MM.1S (cell line): ENCODE measurements at regions not wholly inside any gene's neighbourhood (a gene's known extent, or its start where the extent isn't known, plus 50 kb on each side); places are given as distances from the start of the nearest gene placed in this dataset.

ENCODE experiments used
- DNase-seq: peaks from one replicate; pipeline ENCODE4 v3.0.0-alpha.2; 2015
- H2AFZ ChIP-seq: fragments of 300-600 bp; sonication (generic); 2 replicates; pipeline ENCODE4 v1.6.0; 2016; ENCODE audit warnings: antibody characterized with exemption, low read length
- H3F3A ChIP-seq: fragments of 300-600 bp; sonication (generic); 2 replicates; pipeline ENCODE4 v1.6.1; 2016; ENCODE audit warnings: mild to moderate bottlenecking, antibody characterized with exemption, low read length, moderate library complexity, mixed read lengths; ENCODE audit not compliant: insufficient read depth
- H3K27ac ChIP-seq: fragments of 300-600 bp; sonication (generic); 2 replicates; pipeline ENCODE4 v1.5.1; 2016; ENCODE audit warnings: mild to moderate bottlenecking, low read length
- H3K27me3 ChIP-seq: fragments of 300-600 bp; sonication (generic); replicated peaks from 2 replicates; pipeline ENCODE4 v1.6.0; 2016; ENCODE audit warnings: low read length; ENCODE audit not compliant: insufficient read depth
- H3K36me3 ChIP-seq: fragments of 300-600 bp; sonication (generic); replicated peaks from 2 replicates; pipeline ENCODE4 v1.6.1; 2016; ENCODE audit warnings: mild to moderate bottlenecking, low read length, mixed read lengths; ENCODE audit not compliant: insufficient read depth
- H3K4me1 ChIP-seq: fragments of 300-600 bp; sonication (generic); 2 replicates; pipeline ENCODE4 v1.6.1; 2016; ENCODE audit warnings: low read length, mixed read lengths
- H3K4me2 ChIP-seq: fragments of 300-600 bp; sonication (generic); 2 replicates; pipeline ENCODE4 v1.6.0; 2016; ENCODE audit warnings: low read depth, low read length
- H3K4me3 ChIP-seq: fragments of 300-600 bp; sonication (generic); 2 replicates; pipeline ENCODE4 v1.5.1; 2016; ENCODE audit warnings: low read length, mixed read lengths
- H3K79me2 ChIP-seq: fragments of 300-600 bp; sonication (generic); 2 replicates; pipeline ENCODE4 v1.6.1; 2016; ENCODE audit warnings: mixed run types, low read length, mixed read lengths
- H3K9ac ChIP-seq: fragments of 300-600 bp; sonication (generic); 2 replicates; pipeline ENCODE4 v1.6.1; 2016; ENCODE audit warnings: low read length, mixed read lengths
- H3K9me2 ChIP-seq: fragments of 300-600 bp; sonication (generic); replicated peaks from 2 replicates; pipeline ENCODE4 v1.6.1; 2016; ENCODE audit warnings: mild to moderate bottlenecking, low read length, mixed read lengths; ENCODE audit not compliant: insufficient read depth
- H3K9me3 ChIP-seq: fragments of 300-600 bp; sonication (generic); replicated peaks from 2 replicates; pipeline ENCODE4 v1.6.1; 2016; ENCODE audit warnings: mild to moderate bottlenecking, low read length, mixed read lengths; ENCODE audit not compliant: insufficient read depth
- H4K20me1 ChIP-seq: fragments of 300-600 bp; sonication (generic); 2 replicates; pipeline ENCODE4 v1.6.1; 2016; ENCODE audit warnings: mild to moderate bottlenecking, low read length, moderate library complexity, mixed read lengths; ENCODE audit not compliant: insufficient read depth
- CTCF ChIP-seq: fragments of 300-600 bp; sonication (generic); IDR thresholded peaks from 2 replicates; pipeline ENCODE4 v1.5.1; 2016; ENCODE audit warnings: antibody characterized with exemption, low read length, mixed read lengths
- EZH2 ChIP-seq: fragments of 300-600 bp; sonication (generic); optimal IDR thresholded peaks from 2 replicates; pipeline ENCODE3; 2017; ENCODE audit warnings: low read depth, mild to moderate bottlenecking, antibody characterized with exemption, low read length, mixed read lengths
- EZH2phosphoT487 ChIP-seq: fragments of 300-600 bp; sonication (generic); IDR thresholded peaks from 2 replicates; pipeline ENCODE4 v1.6.1; 2018; ENCODE audit warnings: antibody characterized with exemption, low read length

GRCh38 chr12:82593901-82594396 lies 92.8 kb upstream of the TMTC2 start:
- Histone ChIP-seq H3K4me2 (no peak overlapping the region), H3K27ac (no peak overlapping the region), H3K9me3 (no peaks in the 10 kb centered on the region), H2AFZ (no peak overlapping the region), H4K20me1 (no peaks in the 10 kb centered on the region), H3K9me2 (no peaks in the 10 kb centered on the region), H3K4me3 (no peak overlapping the region), H3K36me3 (no peaks in the 10 kb centered on the region), H3K27me3 (no peaks in the 10 kb centered on the region), H3K9ac (no peak overlapping the region), H3K4me1 (no peaks in the 10 kb centered on the region), H3K79me2 (no peaks in the 10 kb centered on the region), H3F3A (no peaks in the 10 kb centered on the region)
- no peak for TF ChIP-seq EZH2
- no peak for TF ChIP-seq EZH2phosphoT487
- TF ChIP-seq CTCF = no peak
- DNase-seq = no peak

GRCh38 chr12:82595941-82596340 lies 90.8 kb upstream of the TMTC2 start:
- H3K9me2 ChIP-seq = no peaks in the 10 kb centered on the region
- no peak for DNase-seq
- H3K79me2 ChIP-seq = no peaks in the 10 kb centered on the region
- no peaks in the 10 kb centered on the region for H3K4me1 ChIP-seq
- no peaks in the 10 kb centered on the region for H3K9me3 ChIP-seq
- H3K9ac ChIP-seq = no peak overlapping the region
- H3K4me3 ChIP-seq = no peak overlapping the region
- no peak overlapping the region for H3K4me2 ChIP-seq
- no peaks in the 10 kb centered on the region for H3K36me3 ChIP-seq
- no peak overlapping the region for H2AFZ ChIP-seq
- no peaks in the 10 kb centered on the region for H4K20me1 ChIP-seq
- TF ChIP-seq CTCF (no peak), EZH2phosphoT487 (no peak), EZH2 (no peak)
- H3K27ac ChIP-seq = no peak overlapping the region
- H3K27me3 ChIP-seq = no peaks in the 10 kb centered on the region
- H3F3A ChIP-seq = no peaks in the 10 kb centered on the region

GRCh38 chr12:82596483-82596882 lies 90.2 kb upstream of the TMTC2 start:
- H3K9ac ChIP-seq = no peak overlapping the region
- H3K36me3 ChIP-seq = no peaks in the 10 kb centered on the region
- H3K4me2 ChIP-seq = no peak overlapping the region
- no peak overlapping the region for H3K4me3 ChIP-seq
- DNase-seq = no peak
- H3K27ac ChIP-seq = no peak overlapping the region
- no peaks in the 10 kb centered on the region for H3K4me1 ChIP-seq
- no peak overlapping the region for H2AFZ ChIP-seq
- no peak for TF ChIP-seq CTCF
- H3K9me2 ChIP-seq = no peaks in the 10 kb centered on the region
- H3K9me3 ChIP-seq = no peaks in the 10 kb centered on the region
- H3K79me2 ChIP-seq = no peaks in the 10 kb centered on the region
- no peaks in the 10 kb centered on the region for H3K27me3 ChIP-seq
- H3F3A ChIP-seq = no peaks in the 10 kb centered on the region
- H4K20me1 ChIP-seq = no peaks in the 10 kb centered on the region

GRCh38 chr12:82600379-82600778 lies 86.3 kb upstream of the TMTC2 start:
- no peak overlapping the region for H3K9ac ChIP-seq

More at GRCh38 chr12:82600379-82600778, 86.3 kb upstream of the TMTC2 start:
- DNase-seq = no peak
- H3K9me3 ChIP-seq = no peaks in the 10 kb centered on the region
- H3K27ac ChIP-seq = no peak overlapping the region
- no peaks in the 10 kb centered on the region for H3F3A ChIP-seq
- H4K20me1 ChIP-seq = no peaks in the 10 kb centered on the region
- TF ChIP-seq EZH2 = no peak
- no peak for TF ChIP-seq EZH2phosphoT487
- TF ChIP-seq CTCF = no peak
- H3K9me2 ChIP-seq = no peaks in the 10 kb centered on the region
- no peaks in the 10 kb centered on the region for H3K27me3 ChIP-seq
- H3K4me1 ChIP-seq = no peaks in the 10 kb centered on the region
- no peaks in the 10 kb centered on the region for H3K79me2 ChIP-seq
- H3K36me3 ChIP-seq = no peaks in the 10 kb centered on the region
- H3K4me2 ChIP-seq = no peak overlapping the region
- H3K4me3 ChIP-seq = no peak overlapping the region
- no peak overlapping the region for H2AFZ ChIP-seq
